NCI-H2171 (cell line): ENCODE measurements at regions not wholly inside any gene's neighbourhood (a gene's known extent, or its start where the extent isn't known, plus 50 kb on each side); places are given as distances from the start of the nearest gene placed in this dataset.
"Not testable (repeated sequence)": the region's sequence is repeated elsewhere in the genome, so short reads cannot be mapped to it uniquely, and the experiment has no call there.

Experiments used
- DNase-seq: peaks from one replicate; lab custom pipeline; 2025; lab: John Stamatoyannopoulos, UW

DNA sequence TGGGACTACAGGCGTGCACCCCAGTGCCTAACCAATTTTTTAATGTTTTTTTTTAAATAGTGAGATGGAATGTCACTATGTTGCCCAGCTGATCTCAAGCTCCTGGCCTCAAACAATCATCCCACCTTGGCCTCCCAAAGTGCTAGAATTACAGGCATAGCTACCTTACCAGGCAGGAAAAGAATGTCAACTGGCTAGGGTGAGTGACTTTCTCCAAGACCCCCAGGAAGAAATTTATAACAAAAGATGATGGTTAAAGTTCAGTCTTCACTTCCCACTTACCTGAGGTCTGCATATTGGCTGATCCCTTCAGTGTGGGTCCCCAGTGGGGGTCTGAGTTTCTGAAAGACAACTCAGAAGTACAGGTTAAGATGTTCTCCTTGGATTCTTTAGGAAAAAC lies 893.0 kb downstream of the UQCRFS1 start:
- DNase-seq, result no peak

DNA sequence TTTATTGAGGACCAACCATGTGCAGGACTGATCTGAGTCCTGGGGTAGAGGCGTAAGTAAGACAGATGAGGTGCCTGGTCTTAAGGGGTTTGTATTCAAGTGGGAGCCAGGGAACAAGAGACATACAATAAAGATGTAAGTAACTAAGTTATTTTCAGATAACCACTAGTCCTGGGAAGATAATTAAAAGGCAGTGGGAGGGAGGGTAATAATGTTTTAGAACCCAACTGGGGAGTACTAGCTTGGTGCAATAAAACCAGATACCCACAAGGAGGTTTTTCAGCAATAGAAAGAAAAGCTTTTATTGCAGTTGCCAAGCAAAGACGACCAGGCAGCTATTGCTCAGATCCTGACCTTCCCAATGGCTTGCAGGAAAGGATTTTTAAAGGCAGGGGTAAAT lies 893.7 kb downstream of the UQCRFS1 start:
- DNase-seq, result no peak

DNA sequence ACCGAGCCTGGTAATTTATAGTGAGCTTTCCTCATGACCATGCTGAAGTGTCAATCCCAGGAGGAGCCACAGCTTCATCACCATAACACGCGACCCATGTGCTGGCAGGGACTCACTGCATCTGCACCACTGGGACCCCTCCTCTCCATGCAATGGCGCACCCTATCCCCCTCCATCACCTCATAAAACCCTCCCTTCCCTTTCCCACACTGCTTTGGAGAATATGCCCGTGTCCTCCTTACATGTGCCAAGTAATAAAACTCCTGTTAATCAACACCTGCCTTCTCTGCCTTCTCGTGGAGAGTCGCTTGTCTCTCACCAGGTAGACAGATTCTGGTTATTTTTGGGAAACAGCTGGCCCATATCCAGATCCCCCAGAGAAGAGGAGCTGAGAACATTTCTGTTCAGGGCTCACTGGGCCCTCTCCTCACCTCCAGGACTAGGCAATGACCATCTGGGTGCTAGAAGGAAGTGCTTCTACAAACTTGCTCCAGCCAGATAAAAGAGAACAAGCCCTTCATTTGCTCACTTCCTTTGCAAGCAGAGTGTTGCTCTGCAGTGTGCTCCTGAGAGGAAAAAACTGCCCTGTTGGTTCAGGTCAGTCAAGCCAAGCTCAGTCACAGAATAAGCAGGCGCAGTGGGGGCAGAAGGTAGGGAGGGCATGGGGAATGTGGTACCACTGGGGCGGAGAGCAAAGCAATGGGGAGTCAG lies 894.3 kb downstream of the UQCRFS1 start:
- no peak for DNase-seq

DNA sequence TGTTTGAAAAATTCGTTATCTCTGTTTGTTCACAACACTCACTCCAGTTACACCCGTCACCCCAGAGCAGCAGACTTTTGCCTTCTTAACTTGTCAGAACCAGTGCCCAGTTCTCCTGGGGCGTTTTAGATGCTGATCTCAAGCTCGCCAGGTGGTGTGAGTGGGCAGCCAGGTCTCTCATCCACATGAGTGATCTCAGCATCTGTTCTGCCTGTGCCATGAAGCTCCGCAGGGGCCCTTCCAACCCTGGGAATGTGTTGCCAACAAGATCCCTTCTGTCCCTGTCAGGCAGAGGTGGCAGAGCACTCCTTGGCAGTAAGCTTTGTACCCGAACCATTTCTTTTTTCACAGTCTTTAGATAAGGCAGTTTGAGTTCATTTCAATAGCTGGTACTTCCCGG lies 896.5 kb downstream of the UQCRFS1 start:
- no peak for DNase-seq

DNA sequence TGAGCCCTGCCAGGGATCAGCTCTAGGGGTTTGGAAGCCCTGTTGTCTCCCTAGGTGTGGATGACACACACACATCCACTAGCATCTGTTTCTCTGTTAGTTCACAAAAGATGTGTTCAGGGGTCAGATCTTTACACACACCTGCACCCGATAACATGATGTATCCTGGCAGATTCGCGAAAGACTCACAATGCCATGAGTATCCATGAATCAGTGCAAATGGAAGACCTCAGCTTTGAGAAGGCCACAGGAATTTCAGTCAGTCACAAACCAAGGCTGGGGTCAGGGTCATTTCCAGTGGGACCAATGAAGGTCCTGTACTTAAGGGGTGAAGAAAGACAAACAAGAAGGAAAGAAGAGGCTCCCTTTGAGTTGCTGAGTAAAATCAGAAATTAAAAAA lies 898.2 kb downstream of the UQCRFS1 start:
- DNase-seq, result no peak

DNA sequence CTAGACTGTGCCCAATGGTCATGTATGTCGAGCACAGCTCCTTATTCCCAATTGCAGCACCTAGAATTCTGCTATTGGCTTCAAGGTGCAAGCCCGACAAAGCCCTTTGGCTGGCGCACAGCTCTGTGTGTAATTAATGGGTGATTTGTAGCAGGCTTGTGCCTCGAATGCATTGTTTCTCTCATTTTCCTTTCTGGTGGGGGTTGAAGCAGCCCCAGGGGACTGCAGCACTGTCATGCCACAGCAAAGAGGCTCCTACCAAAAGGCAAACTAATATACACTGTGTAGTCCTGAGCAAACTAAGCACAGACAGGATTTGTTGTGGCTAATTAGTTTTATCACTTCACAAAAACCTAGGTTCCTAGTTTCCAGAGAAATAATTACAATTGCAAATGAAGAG lies 898.7 kb downstream of the UQCRFS1 start:
- DNase-seq, result no peak

DNA sequence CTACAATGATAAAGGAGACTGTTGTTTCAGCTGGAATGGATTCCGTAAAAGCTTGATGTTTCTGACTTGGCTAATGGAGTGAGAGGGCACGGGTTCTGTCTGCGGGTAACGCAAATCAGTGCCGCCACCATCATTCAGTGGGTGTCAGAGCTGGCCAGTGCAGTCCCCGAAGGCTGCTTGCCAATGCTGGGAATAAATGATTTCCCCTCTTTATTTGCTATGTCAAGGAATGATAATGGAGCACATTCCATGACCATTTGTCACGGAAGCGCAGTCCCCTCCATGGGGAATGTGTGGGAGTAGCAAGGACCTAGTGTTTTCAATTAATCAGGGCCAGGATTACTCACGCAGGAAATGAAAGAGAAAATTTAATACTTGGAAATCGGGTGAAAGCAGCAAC lies 899.3 kb downstream of the UQCRFS1 start:
- DNase-seq, result no peak

DNA sequence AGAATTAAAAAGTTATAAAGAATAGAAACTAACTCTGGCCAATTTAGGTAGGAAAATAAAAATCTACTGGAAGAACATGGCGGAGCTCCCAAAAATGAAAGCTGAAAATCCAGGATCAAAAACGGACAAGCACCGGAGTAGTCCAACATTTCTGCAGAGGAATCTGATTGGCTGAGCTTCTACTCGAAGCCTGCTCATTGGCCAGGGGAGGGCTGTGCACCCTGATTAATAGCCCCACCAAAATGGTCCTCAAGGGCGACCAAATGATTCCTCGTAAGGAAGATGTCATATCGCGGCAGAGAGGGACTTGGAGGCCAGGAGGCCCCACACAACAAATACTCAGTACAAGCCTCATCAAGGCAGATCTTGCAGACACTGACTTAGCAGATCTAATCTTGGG lies 900.7 kb downstream of the UQCRFS1 start:
- no peak for DNase-seq

DNA sequence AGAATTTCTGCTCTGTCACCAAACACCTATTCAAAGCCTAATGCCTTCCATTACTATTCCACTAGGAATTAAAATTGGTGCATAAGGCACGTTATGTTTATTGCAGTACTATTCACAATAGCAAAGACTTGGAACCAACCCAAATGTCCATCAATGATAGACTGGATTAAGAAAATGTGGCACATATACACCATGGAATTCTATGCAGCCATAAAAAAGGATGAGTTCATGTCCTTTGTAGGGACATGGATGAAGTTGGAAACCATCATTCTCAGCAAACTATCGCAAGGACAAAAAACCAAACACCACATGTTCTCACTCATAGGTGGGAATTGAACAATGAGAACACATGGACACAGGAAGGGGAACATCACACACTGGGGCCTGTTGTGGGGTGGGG lies 902.1 kb downstream of the UQCRFS1 start:
- not testable (repeated sequence) for DNase-seq

DNA sequence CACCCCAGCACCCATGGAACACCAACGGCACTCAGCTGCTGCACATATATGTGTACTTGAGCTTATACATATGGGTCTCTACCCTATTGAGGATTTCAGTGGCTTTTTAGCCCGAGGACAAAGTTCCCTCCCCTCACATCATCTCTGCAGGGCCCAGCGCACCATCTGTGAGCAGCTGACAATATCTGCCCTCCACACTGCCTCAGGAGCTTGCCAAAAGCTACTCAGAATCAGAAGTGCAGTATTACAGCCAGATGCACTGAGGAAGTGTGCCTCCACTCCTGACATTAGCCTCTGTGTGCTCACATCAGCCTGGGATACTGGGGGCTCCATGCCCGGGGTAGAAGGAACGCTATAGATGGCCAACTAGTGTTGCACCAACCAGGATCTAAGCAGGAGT lies 903.9 kb downstream of the UQCRFS1 start:
- DNase-seq, result no peak

DNA sequence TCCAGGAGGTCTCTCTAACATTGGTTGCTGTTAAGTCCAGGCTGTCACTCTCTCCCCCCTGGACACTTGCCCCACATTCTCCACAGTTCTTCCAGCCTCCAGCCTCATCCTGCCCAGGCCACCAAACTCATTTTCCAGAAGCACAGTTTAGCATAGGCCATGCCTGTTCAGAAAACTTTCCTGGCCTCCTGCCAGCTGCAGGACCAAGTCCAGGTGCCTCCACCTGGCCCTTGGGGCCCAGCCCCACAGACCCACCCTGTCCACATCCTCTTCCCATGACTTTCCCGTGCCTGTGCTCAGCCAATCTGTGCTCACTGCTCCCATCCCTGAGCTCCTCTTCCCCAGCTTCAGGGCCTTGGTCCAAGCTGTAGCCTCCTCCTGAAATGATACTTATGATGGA lies 905.0 kb downstream of the UQCRFS1 start:
- no peak for DNase-seq

DNA sequence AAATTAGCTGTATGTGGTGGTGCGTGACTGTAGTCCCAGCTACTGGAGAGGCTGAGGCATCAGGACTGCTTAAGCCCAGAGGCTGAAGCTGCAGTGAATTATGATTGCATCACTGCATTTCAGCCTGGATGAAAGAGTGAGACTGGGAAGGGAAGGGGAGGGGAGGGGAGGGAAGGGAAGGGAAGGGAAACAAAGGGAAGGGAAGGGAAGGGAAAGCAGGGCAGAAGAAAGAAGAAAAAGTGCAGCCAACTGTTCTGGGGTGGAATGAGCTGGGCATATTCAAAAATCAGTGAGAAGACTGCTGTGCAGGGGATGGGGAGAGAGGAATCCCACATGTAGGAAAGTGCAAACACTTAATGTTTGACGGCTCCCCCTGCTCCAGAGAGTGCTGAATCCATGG lies 905.5 kb downstream of the UQCRFS1 start:
- DNase-seq, result no peak

DNA sequence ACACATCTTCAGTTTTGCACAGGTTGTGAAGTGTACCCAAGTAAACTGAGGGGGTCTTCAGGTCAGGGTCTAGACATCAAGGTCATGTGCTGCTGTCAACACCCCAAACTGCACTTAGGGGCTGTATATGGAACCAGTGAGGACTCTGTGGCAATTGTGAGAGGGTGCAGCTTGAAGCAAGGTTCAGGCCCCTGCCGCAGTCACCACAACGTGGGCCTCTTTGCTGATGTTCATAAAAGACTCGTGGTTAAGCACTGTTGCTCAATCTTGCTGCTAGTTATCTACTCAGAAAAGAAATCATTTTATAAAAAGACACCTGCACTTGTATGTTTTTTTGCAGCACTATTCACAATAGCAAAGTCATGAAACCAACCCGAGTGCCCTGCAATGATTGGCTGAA lies 907.4 kb downstream of the UQCRFS1 start:
- no peak for DNase-seq

DNA sequence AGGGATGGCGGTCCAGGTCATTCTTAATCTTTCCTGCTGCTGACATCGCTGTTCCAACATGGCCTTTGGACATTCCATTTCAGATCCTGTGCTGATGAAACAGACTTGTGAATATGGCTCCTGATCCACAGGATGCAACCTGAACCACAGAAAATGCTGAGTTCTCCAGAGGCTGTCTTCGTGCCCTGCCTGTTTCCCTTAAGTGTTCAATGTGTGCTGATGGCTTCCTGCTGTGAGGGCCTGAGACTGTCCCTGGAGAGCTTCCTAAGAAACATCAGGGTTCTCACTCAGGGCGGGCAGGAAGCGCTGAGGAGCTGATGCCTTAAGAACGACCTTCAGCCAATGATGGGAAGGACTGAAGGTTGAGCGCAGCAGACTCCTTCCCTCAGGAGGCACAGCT lies 909.4 kb downstream of the UQCRFS1 start:
- no peak for DNase-seq

DNA sequence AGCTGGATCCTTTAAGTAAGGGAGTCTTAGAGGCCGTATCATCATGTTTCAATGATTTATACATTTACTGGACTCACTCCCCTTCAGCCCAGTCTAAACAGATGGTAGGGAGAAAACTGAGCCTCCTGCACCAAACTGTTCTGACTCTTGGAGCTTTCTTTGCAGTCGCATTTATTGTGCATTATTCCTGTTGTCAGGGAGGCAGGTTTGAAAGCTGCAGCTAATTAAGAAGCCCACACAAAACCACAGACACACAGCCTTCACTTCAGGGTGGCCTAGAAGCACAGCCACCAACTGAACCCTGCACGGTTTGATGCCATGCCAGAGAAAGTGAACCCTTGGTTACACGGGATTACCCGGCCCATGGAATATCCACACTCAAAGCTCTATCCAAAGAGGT lies 911.0 kb downstream of the UQCRFS1 start:
- DNase-seq, result no peak

DNA sequence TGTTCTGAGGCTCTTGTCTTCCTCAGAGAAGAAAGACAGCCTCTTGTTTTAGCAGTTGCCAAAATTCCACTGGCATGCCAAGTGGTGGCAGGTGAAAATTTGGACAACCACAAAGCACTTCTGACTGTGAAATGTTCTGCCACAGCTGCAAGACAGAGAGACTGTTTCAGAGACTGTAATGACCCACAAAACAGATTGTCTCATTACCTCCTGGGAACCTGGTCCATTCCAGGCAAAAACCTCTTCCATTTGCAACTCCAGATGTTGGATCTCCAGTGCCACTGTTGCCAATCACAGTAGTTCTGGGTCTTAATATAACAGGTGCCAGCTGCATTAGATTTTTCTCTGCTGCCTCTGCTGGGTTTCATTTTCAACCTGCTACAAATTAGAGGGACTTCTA lies 911.5 kb downstream of the UQCRFS1 start:
- no peak for DNase-seq

DNA sequence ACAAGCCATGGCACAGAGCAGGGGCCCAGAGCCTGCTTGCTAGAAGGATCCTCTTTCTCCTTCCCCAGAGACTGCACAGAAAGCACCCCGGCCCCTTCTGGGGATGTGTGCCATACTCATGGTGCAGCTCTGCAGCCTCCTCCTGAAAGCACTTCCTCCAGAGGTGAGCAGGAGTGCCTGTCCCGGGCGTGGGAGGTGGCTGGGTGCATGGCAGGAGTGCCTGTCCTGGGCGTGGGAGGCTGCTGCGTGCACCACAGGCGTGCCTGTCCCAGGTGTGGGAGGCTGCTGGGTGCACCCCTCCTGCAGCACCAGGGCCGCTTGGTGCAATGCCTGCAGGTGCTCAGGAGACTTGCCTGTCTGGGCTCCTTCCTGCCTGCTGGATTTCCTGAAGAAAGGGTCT lies 913.3 kb downstream of the UQCRFS1 start:
- DNase-seq, result no peak

DNA sequence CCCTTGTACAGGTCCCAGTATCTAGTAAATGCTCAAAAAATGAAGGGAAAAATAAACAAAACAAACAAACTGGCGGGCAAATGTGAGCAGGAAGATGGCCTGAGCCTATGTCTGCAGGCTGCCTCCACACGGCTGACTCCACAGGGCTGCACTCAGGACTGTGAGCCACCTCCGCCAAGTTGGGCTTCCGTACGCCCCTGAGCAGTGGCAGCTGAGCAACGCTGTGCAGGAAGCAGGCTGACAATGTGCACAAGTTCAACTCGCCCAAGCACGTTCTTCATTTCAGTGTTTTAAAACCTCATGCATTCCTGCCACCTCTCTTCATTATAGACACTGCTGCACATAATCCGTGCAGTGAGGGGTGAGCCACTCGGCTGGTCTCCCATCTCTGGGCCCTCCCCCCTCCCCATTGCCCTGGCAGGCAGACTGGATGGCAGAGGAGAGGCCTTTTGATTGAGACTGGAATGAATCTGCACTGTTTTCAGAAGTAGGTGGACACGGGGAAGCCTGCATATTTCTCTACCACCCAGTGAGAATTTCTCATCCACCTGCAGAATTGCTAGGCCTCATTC lies 915.3 kb downstream of the UQCRFS1 start:
- no peak for DNase-seq

DNA sequence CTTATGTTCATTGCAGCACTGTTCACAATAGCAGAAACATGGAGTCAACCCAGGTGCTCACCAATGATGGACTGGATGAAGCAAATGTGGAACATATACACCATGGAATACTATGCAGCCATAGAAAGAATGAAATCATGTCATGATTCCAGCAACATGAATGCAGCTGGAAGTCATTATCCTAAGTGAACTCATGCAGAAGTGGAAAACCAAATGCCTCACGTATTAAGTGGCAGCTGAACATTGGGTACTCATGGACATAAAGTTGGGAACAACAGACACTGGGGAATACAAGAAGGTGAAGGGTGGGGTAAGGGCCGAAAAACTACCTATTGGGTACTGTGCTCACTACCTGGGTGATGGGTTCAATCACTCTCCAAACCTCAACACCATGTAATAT lies 915.9 kb downstream of the UQCRFS1 start:
- no peak for DNase-seq

DNA sequence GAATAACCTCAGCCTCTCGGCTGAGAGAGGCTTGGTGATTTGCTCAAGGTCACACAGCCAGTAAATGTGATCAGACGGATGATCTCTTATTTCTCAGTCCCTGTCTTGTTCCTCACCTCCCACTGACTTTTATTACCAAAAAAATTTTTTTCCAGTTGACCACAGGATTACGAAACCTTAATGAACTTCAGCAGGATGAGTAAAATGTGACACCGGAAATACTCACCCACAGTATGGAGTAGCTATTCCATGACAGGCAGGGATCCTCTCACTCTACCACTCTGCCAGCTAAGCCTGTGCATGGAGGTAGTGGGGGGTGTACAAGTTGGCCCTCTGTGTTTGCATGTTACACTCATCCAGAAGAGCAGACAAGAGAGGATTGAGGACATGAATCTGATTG lies 916.4 kb downstream of the UQCRFS1 start:
- no peak for DNase-seq

DNA sequence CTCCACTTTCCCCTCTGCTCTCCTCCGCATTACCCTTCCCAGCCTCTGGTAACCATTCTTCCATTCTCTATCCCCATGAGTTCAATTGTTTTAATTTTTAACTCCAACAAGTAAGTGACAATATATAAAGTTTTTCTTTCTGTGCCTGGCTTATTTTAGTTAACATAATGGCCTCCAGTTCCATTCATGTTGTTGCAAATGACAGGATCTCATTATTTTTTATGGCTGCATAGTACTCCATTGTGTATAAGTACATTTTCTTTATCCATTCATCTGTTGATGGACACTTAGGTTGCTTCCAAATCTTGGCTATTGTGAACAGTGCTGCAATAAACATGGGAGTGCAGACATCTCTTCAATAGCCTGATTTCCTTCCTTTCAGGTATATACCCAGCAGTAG lies 918.0 kb downstream of the UQCRFS1 start:
- DNase-seq, result not testable (repeated sequence)

DNA sequence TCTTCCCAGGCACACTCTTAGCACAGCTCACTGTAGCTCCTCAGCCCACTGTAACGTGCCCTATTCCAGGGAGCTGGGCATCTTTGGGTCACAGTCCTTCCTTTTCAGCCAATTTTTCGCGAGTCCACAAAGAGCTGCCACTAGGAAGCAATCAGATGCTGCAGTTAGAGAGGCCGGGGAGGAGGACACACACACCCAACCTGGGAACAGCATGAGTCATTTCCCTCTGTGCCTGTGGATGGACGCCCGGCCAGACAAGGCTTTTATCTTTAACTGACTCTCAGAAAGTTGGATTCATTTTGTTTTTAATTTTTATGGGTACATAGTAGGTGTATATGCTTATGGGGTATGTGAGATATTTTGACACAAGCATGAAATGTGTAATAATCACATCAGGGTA lies 918.6 kb downstream of the UQCRFS1 start:
- DNase-seq, result no peak

DNA sequence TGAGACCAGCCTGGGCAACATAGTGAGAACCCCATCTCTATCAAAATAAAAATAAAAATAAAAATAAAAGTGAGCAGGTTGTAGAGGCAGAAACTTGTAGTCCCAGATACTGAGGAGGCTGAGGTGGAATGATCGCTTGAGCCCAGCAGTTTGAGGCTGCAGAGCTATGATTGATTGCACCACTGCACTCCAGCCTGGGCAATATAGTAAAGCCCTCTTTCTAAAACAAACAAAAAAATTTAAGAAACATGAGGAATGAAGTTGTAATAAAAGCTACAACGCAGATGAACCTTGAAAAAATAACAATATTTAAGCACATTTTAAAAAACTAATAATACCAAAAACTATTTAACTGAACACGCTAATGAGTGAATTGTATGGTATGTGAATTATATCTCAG lies 919.3 kb downstream of the UQCRFS1 start:
- DNase-seq, result no peak

DNA sequence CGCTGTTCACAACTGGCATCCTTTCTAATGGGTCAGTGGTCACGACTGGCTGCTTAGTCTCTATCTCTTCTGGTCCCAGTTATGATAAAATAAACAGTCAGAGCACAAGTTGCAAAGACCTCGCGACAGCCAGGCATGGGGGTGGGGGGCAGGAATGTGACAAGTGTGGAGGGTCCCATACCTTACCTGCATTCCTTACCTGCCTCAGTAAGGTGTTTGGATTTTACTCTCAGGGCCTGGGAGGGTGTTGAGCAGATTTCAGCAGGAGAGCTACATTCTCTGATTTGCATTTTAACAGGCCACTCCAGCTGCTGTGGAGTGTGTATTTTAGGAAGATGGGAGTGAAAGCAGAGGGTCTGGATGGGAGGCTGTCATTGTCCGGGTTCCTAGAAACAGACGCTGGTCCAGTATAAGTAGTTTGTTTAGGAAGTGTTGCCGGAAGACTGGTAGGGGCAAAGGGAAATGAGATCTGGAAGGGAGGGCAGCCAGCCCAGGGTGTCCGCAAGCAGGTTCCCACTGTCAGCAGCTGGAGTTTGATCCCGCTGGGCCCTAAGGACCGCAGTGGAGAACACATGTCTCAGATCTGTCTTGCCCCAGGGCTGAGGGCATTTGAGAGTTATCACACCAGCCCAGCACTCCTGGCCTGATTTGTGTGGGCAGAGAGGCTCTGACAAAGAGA lies 920.0 kb downstream of the UQCRFS1 start:
- DNase-seq, result no peak
